Osteoblast (primary cell): ENCODE measurements at regions not wholly inside any gene's neighbourhood (a gene's known extent, or its start where the extent isn't known, plus 50 kb on each side); places are given as distances from the start of the nearest gene placed in this dataset.
"Not testable (repeated sequence)": the region's sequence is repeated elsewhere in the genome, so short reads cannot be mapped to it uniquely, and the experiment has no call there.

Source experiments
- DNase-seq: peaks from one replicate; pipeline ENCODE4 v3.0.0; 2011; ENCODE audit warnings: low spot score, mixed read lengths; ENCODE audit not compliant: insufficient read length; ENCODE audit errors: missing footprints
- H2AFZ ChIP-seq: 2 replicates; pipeline ENCODE4 v1.6.0; 2011; ENCODE audit warnings: mild to moderate bottlenecking, low read length
- H3K27ac ChIP-seq: 2 replicates; pipeline ENCODE4 v1.5.1; 2011; ENCODE audit warnings: mild to moderate bottlenecking, low read depth, low read length, moderate library complexity
- H3K27me3 ChIP-seq: 2 replicates; pipeline ENCODE4 v1.6.0; 2012; ENCODE audit warnings: mild to moderate bottlenecking, control low read depth, inconsistent platforms, low read length, moderate library complexity; ENCODE audit not compliant: insufficient read depth
- H3K36me3 ChIP-seq: 2 replicates; pipeline ENCODE4 v1.5.1; 2011; ENCODE audit warnings: mild to moderate bottlenecking, low read length, control low read depth, moderate library complexity; ENCODE audit not compliant: insufficient read depth
- H3K4me1 ChIP-seq: 2 replicates; pipeline ENCODE4 v1.5.1; 2011; ENCODE audit warnings: mild to moderate bottlenecking, low read length, control low read depth, moderate library complexity; ENCODE audit not compliant: insufficient read depth
- H3K4me2 ChIP-seq: 2 replicates; pipeline ENCODE4 v1.6.0; 2011; ENCODE audit warnings: mild to moderate bottlenecking, low read length; ENCODE audit not compliant: insufficient read depth
- H3K4me3 ChIP-seq: fragments of 200-600 bp; sonication (generic); 3 replicates; pipeline ENCODE4 v1.5.1; 2012; ENCODE audit warnings: mild to moderate bottlenecking, low read length, inconsistent platforms; ENCODE audit not compliant: insufficient read depth
- H3K79me2 ChIP-seq: 2 replicates; pipeline ENCODE4 v1.6.0; 2012; ENCODE audit warnings: mild to moderate bottlenecking, low read length, control low read depth, inconsistent platforms; ENCODE audit not compliant: insufficient read depth
- H3K9me3 ChIP-seq: 2 replicates; pipeline ENCODE4 v1.5.1; 2011; ENCODE audit warnings: low read depth, low read length, control low read depth
- H4K20me1 ChIP-seq: 2 replicates; pipeline ENCODE4 v1.6.0; 2012; ENCODE audit warnings: mild to moderate bottlenecking, low read length, control low read depth; ENCODE audit not compliant: insufficient read depth
- TF ChIP-seq, protein P1 (sequence below): IDR thresholded peaks from 2 replicates; pipeline ENCODE4 v1.5.1; 2011; ENCODE audit warnings: mild to moderate bottlenecking, low read depth, low read length, moderate library complexity; ENCODE audit errors: extremely low read depth

DNA sequence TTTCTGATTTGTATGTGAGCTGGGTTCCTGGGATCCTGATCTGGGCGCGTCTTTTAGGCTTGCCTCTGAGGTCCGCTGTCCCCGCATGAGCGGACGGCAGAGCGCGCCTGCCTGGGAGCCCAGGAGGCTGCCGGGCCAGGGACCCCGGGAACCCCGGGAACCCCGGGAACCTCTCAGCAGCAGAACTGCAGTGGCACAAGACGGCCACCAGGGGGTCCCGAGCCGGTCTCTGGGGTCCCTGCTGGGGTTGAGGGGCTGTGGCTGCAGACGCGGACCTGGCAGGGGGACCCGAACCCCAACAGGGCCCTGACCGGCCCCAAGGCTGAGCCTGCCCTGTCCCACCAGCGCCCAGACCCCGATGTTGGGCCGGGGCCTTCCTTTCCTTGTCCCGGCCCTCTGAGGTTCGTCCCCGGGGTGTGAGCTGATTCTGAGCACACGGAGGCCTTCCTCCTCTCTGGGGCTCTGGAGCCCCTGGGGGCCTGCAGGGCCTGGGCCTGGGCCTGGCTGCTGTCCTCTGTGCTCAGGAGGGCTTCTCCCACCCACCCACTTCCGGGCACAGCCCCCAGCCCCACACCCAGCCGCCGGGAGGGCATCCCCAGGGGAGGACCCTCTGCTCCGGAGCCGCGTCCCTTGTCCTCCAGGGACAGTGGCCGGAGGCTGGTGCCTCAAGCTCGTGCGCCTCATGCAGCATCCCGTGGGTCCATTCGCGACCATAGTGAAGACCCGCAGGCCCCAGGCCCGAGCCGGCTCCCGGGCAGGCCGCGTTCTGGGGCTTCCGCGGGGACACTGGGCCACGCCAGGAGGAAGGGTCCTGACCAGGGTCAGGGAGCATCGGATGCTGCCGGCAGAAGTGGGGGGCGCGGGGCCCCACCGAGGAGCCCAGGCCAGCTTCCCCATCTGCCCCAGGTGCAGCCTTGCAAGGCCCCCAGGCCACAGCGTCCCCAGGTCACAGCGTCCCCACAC, 152.9 kb downstream of the TMEM121 start:
- H3K4me2 ChIP-seq, H3K4me1 ChIP-seq, H3K27ac ChIP-seq, H4K20me1 ChIP-seq, H3K27me3 ChIP-seq, H3K79me2 ChIP-seq, H3K4me3 ChIP-seq, H2AFZ ChIP-seq, DNase-seq, H3K9me3 ChIP-seq, H3K36me3 ChIP-seq: not testable (repeated sequence)

DNA sequence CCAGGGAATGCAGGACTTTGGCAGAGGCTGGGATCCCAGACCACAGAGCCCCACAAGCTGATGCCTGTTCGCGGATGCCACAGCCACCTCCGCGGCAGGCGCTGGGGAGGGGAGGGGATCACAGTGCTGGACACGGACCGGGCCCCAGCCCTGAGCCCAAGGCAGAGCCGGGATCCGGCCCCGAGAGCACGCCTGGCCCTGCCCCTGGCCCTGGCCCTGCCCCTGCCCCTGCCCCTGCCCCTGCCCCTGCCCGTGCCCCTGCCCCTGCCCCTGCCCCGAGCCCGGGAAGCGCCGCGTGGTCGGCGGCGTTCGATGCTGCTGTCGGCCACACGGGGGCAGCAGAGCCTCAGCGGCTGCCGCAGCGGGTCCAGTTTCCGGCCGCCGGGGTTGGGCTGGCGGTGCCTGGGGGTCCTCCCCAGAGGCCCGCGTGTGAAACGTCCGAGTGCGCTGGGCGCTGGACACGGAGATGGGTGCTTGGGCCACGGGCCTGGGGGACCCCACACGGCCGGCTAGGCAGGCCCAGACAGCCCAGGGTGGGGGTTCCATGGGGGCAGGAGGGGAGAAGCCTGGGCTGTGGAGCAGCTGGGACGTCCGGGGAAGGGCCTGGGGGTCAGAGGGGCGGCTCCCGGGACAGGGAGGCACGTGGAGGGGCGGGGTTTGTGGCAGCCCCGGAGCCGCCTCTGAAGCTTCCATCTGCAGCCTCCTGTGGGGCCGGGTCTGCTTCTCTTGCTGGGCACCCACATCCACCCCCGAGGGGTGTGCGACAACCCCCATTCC, 153.8 kb downstream of the TMEM121 start:
- not testable (repeated sequence) for H4K20me1 ChIP-seq, H3K27ac ChIP-seq, H3K4me1 ChIP-seq, H3K27me3 ChIP-seq, H3K36me3 ChIP-seq, H3K4me2 ChIP-seq, H3K4me3 ChIP-seq, H3K79me2 ChIP-seq, H3K9me3 ChIP-seq, DNase-seq, H2AFZ ChIP-seq

DNA sequence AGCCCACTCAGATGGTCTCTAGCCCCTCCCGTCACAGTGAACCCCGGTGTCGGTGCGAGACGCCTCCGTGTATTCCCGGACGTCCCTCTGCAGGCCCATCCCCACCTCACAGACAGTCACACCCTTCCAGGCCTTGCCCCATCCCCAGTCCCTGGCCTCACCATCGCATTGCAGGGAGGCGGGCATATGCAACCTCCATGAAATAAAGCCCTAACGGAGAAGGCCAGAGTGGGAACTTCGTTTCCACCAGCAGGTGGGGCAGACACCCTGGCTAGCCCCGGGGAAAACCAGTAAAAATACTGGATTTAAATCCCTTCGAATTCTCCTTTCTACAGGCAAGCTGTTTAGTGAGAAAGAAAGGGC, 154.3 kb downstream of the TMEM121 start:
- not testable (repeated sequence) for H3K79me2 ChIP-seq, H3K4me1 ChIP-seq, H3K36me3 ChIP-seq, H3K27ac ChIP-seq, DNase-seq, H4K20me1 ChIP-seq, H2AFZ ChIP-seq, H3K9me3 ChIP-seq, H3K4me2 ChIP-seq, H3K27me3 ChIP-seq, H3K4me3 ChIP-seq

DNA sequence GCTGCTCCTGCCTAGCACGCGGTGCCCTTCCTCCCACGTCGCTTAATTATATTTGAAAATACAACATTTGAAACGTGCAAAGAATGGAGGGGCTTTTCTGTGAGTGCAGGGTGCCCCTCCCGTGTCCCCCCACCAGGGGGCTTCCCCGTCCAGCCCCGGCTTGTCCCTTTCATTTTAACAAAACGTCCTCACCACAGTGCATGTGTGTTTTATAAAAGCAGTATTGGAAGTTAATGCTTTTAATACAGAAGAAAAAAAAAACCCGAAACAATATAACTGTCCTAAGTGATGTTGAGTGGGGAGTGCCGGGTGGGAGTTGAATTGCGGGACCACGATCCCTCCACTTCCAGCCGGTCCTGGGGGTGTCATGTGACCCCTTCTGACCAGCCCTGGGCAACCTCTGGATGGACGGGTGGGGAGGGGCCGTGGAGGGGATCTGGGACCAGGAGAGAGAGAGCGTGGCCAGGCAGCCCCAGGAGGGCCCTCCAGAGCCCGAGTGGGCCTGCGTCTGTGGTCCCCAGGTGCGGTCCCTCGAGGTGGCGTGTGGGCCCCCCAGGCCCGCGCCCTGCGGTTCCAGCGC, 155.3 kb downstream of the TMEM121 start:
- H3K79me2 ChIP-seq, H3K4me3 ChIP-seq, H3K36me3 ChIP-seq, H3K4me2 ChIP-seq, H4K20me1 ChIP-seq, H3K27ac ChIP-seq, H3K27me3 ChIP-seq, H3K9me3 ChIP-seq, H2AFZ ChIP-seq, H3K4me1 ChIP-seq, DNase-seq: not testable (repeated sequence)

DNA sequence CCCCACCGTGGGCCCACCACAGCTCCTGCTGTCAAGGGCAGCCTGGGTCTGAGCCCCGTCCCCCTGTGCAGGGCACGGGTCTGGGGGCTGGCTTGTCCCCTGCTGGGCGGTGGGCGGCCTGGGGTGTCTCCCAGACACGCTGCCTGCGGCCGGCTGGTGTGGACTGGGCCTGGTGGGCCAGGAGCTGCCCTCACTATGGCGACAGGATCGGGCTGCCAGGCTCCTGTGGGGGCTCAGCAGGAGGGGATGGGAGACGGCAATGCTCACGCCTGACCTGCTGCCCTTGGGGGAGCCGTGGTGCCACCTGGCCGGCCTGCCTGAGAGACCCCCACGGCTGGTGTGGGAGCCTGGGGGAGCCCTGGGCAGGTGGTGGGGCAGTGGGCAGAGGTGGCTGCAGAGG, 156.1 kb downstream of the TMEM121 start:
- H2AFZ ChIP-seq, H3K27ac ChIP-seq, H3K9me3 ChIP-seq: not testable (repeated sequence)

DNA sequence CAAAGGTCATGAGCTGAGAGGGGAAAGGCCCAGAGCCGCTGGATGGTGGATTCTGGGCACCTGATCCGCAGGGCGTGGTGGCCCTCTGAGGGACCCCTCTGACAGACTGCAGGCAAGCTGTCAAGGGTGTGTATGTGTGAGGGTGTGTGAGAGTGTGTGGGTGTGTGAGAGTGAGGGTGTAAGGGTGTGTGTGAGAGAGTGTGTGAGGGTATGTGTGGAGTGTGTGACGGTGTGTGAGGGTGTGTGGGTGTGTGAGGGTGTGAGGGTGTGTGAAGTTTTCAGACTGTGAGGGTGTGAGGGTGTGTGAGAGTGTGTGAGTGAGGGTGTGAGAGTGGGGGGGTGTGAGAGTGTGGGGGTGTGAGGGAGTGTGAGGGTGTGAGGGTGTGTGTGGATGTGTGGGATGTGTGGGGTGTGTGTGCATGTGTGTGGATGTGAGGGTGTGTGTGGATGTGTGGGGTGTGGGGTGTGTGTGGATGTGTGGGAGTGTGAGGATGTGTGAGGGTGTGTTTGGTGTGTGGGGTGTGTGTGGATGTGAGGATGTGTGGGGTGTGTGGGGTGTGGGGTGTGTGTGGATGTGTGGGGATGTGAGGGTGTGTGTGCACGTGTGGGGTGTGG, 156.7 kb downstream of the TMEM121 start:
- Histone ChIP-seq H3K4me1 (no peaks in the 10 kb centered on the region), H2AFZ (no peak overlapping the region), H3K36me3 (no peaks in the 10 kb centered on the region), H3K27me3 (no peaks in the 10 kb centered on the region), H3K4me3 (no peak overlapping the region), H3K27ac (no peak overlapping the region), H3K4me2 (no peak overlapping the region), H3K79me2 (no peaks in the 10 kb centered on the region), H4K20me1 (no peaks in the 10 kb centered on the region), H3K9me3 (no peaks in the 10 kb centered on the region)
- TF ChIP-seq, protein P1, sequence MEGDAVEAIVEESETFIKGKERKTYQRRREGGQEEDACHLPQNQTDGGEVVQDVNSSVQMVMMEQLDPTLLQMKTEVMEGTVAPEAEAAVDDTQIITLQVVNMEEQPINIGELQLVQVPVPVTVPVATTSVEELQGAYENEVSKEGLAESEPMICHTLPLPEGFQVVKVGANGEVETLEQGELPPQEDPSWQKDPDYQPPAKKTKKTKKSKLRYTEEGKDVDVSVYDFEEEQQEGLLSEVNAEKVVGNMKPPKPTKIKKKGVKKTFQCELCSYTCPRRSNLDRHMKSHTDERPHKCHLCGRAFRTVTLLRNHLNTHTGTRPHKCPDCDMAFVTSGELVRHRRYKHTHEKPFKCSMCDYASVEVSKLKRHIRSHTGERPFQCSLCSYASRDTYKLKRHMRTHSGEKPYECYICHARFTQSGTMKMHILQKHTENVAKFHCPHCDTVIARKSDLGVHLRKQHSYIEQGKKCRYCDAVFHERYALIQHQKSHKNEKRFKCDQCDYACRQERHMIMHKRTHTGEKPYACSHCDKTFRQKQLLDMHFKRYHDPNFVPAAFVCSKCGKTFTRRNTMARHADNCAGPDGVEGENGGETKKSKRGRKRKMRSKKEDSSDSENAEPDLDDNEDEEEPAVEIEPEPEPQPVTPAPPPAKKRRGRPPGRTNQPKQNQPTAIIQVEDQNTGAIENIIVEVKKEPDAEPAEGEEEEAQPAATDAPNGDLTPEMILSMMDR: no peak
- no peak for DNase-seq

More for the DNA sequence above, 156.1 kb downstream of the TMEM121 start:
- not testable (repeated sequence) for H4K20me1 ChIP-seq, DNase-seq, H3K4me3 ChIP-seq, H3K79me2 ChIP-seq, H3K4me2 ChIP-seq, H3K36me3 ChIP-seq, H3K4me1 ChIP-seq, H3K27me3 ChIP-seq

DNA sequence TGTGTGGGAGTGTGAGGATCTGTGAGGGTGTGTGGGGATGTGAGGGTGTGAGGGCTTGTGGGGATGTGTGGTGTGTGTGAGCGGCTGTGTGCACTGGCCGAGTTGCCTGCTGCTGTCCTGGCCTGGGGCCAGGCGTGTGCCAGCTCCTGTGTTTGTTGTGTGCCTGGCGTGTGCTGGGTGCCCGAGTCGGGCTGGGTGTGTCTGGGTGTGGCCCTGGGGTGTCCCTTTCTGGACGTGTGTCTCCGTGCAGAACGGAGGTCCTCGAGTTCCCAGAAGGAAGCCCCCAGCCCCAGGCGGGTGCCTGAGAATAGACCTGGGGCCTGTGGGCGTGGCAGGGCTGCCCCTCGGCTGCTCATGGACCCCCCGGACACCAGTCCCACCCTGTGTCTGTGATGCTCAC, 157.7 kb downstream of the TMEM121 start:
- H2AFZ ChIP-seq, H3K4me2 ChIP-seq, H3K4me3 ChIP-seq, H3K27me3 ChIP-seq, DNase-seq, H3K4me1 ChIP-seq, H3K9me3 ChIP-seq, H3K27ac ChIP-seq, H4K20me1 ChIP-seq, H3K36me3 ChIP-seq, H3K79me2 ChIP-seq: not testable (repeated sequence)
